ENCODE measurements at regions not wholly inside any gene's neighbourhood (a gene's known extent, or its start where the extent isn't known, plus 50 kb on each side); places are given as distances from the start of the nearest gene placed in this dataset.

DNA sequence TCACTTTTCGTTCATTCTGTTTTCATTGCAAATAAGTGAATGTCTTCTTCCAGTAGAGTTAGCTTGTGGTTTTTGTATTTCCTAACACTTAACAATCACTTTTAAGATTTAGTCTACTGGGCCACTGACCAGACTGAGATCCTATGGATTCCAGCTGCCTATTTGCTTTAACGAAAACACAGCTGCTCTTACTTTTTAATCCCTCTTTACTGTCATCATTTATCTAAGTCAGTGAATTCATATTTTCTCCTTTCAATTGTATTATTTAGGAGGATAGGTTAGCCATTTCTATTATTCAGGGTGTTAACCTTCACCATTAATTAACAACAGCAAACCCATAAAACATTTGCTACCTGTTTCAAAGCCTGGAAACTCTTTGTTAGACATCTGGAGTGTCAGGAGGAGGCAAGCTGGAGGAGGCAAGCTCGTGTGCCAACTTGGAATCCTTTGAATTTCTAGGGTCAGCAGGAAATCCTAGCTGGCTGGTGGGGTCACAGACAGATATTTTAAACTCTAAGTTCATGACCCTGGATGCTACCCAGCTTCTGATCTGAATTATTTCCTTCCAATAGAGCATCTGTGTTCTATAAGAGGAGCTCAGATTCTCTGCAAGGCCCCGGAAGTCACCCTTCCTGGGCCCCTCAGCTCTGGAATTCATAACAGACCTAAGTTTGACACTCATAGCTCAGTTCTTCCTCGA, 385.3 kb downstream of the RBM43 start:
- Histone ChIP-seq H3K4me2 (no peak overlapping the region), H3K9me3 (ENCODE audit: insufficient read depth, low read depth) (no peaks in the 10 kb centered on the region), H3K27me3 (ENCODE audit: insufficient read depth, low read depth) (no peaks in the 10 kb centered on the region), H3K27ac (no peak overlapping the region), H3F3A (ENCODE audit: insufficient read depth, low read depth) (no peaks in the 10 kb centered on the region), H3K4me1 (replicated peaks; ENCODE audit: insufficient read depth) (no peaks in the 10 kb centered on the region), H3K9me2 (ENCODE audit: insufficient read depth) (no peaks in the 10 kb centered on the region), H2AFZ (no peak overlapping the region), H3K79me2 (ENCODE audit: low read depth) (no peaks in the 10 kb centered on the region), H4K20me1 (ENCODE audit: insufficient read depth) (no peaks in the 10 kb centered on the region), H3K4me3 (no peak overlapping the region), H3K36me3 (ENCODE audit: low read depth) (no peaks in the 10 kb centered on the region)
- CTCF ChIA-PET, result no interaction called here
- DNase-seq, result no peak
- intact Hi-C loops (cut with micrococcal nuclease; ENCODE audit: unreplicated experiment), result no loop called here
- BruUV-seq (replicated peaks), result no TSS peak
- POLR2A ChIA-PET (ENCODE audit: unreplicated experiment), result no interaction called here
- no peak for TF ChIP-seq EZH2 (IDR thresholded peaks at IDR 0.05; ENCODE audit: low read depth)
- TF ChIP-seq, protein P1, sequence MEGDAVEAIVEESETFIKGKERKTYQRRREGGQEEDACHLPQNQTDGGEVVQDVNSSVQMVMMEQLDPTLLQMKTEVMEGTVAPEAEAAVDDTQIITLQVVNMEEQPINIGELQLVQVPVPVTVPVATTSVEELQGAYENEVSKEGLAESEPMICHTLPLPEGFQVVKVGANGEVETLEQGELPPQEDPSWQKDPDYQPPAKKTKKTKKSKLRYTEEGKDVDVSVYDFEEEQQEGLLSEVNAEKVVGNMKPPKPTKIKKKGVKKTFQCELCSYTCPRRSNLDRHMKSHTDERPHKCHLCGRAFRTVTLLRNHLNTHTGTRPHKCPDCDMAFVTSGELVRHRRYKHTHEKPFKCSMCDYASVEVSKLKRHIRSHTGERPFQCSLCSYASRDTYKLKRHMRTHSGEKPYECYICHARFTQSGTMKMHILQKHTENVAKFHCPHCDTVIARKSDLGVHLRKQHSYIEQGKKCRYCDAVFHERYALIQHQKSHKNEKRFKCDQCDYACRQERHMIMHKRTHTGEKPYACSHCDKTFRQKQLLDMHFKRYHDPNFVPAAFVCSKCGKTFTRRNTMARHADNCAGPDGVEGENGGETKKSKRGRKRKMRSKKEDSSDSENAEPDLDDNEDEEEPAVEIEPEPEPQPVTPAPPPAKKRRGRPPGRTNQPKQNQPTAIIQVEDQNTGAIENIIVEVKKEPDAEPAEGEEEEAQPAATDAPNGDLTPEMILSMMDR (conservative IDR thresholded peaks at IDR 0.05), result no peak

DNA sequence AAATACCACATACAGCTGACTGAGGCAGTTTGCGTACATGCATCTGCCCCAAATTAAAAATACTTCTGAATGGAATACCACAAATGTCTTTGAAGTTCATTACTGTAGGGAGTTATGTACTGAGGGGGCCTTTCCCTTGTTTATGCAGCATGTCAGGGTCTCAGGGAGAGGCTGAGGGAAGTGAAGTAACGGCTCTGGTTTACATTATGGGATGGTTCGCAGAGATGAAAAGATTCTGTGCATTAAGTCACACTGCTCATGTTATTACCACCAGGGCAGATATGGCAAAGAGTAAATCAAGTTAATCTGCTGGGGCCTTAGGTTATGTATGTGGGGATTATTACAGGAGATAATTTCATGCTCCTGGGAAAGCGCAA, 385.9 kb upstream of the RND3 start:
- no peaks in the 10 kb centered on the region for H3K27me3 ChIP-seq (ENCODE audit: insufficient read depth, low read depth)
- TF ChIP-seq EZH2 (IDR thresholded peaks at IDR 0.05; ENCODE audit: low read depth), result no peak
- TF ChIP-seq, protein P1 (conservative IDR thresholded peaks at IDR 0.05), result no peak
- intact Hi-C loops (cut with micrococcal nuclease; ENCODE audit: unreplicated experiment), result no loop called here
- no peak overlapping the region for H3K4me2 ChIP-seq
- no peaks in the 10 kb centered on the region for H3K9me2 ChIP-seq (ENCODE audit: insufficient read depth)
- CTCF ChIA-PET, result no interaction called here
- no peaks in the 10 kb centered on the region for H3K9me3 ChIP-seq (ENCODE audit: insufficient read depth, low read depth)
- no peak for DNase-seq
- H3K36me3 ChIP-seq (ENCODE audit: low read depth), result no peaks in the 10 kb centered on the region
- H3K27ac ChIP-seq, result no peak overlapping the region
- POLR2A ChIA-PET (ENCODE audit: unreplicated experiment), result no interaction called here
- H3K4me1 ChIP-seq (replicated peaks; ENCODE audit: insufficient read depth), result no peaks in the 10 kb centered on the region
- no peak overlapping the region for H3K4me3 ChIP-seq
- no peaks in the 10 kb centered on the region for H4K20me1 ChIP-seq (ENCODE audit: insufficient read depth)
- no peak overlapping the region for H2AFZ ChIP-seq
- BruUV-seq (replicated peaks), result no TSS peak
- H3F3A ChIP-seq (ENCODE audit: insufficient read depth, low read depth), result no peaks in the 10 kb centered on the region
- H3K79me2 ChIP-seq (ENCODE audit: low read depth), result no peaks in the 10 kb centered on the region

DNA sequence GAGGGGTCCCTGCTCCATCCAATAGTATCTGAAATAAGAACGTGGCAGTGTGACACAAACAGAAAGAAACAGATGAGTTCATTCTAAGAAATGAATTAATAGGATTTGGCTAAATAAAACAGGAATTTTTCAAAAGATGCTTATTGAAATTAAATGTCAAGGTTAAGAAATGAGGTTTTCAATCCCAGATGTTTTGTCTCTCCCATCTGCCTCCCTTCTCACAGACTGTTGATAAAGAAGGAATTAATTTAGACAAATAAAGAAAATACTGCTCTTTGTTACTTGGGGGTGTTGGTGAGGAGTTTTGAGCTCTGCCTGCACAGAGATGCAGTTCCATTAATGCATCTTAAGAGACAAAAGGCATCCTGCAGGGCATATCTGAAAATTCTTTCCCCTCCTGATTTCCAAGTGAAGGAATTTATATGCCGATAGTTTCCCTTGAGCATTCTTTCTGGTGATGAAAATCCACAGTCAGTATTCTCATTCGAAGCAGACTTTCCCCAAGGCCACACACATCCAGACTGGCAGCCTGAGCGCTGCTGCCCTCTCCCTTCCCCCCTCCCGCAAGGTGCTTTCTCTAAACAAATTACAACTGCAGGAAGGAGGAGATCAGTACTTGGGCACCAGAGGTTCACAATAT, 385.4 kb upstream of the RND3 start:
- no peak overlapping the region for H3K4me2 ChIP-seq
- H3K79me2 ChIP-seq (ENCODE audit: low read depth), result no peaks in the 10 kb centered on the region
- H3K36me3 ChIP-seq (ENCODE audit: low read depth), result no peaks in the 10 kb centered on the region
- intact Hi-C loops (cut with micrococcal nuclease; ENCODE audit: unreplicated experiment), result no loop called here
- no peak overlapping the region for H3K4me3 ChIP-seq
- H3K4me1 ChIP-seq (replicated peaks; ENCODE audit: insufficient read depth), result no peaks in the 10 kb centered on the region
- H4K20me1 ChIP-seq (ENCODE audit: insufficient read depth), result no peaks in the 10 kb centered on the region
- H3K27me3 ChIP-seq (ENCODE audit: insufficient read depth, low read depth), result no peaks in the 10 kb centered on the region
- no peaks in the 10 kb centered on the region for H3F3A ChIP-seq (ENCODE audit: insufficient read depth, low read depth)
- POLR2A ChIA-PET (ENCODE audit: unreplicated experiment), result no interaction called here
- no peaks in the 10 kb centered on the region for H3K9me2 ChIP-seq (ENCODE audit: insufficient read depth)
- no peaks in the 10 kb centered on the region for H3K9me3 ChIP-seq (ENCODE audit: insufficient read depth, low read depth)
- H3K27ac ChIP-seq, result no peak overlapping the region
- CTCF ChIA-PET, result no interaction called here
- no peak for DNase-seq
- no peak overlapping the region for H2AFZ ChIP-seq
- no TSS peak for BruUV-seq (replicated peaks)
- TF ChIP-seq EZH2 (IDR thresholded peaks at IDR 0.05; ENCODE audit: low read depth), result no peak
- TF ChIP-seq, protein P1 (conservative IDR thresholded peaks at IDR 0.05), result no peak

Data from PC-9 (cell line).